Activated CD8-positive, alpha-beta memory T cell treated with anti-CD3 and anti-CD28 coated beads, Interleukin-2, amount 10 ng/mL, durations not matched to agents 7 days and 5 days (primary cell): ENCODE measurements at regions not wholly inside any gene's neighbourhood (a gene's known extent, or its start where the extent isn't known, plus 50 kb on each side); places are given as distances from the start of the nearest gene placed in this dataset.

Source experiments
- ATAC-seq: fragments of 150-1000 bp; cut with Tn5 transposase; one replicate; pipeline ENCODE4 v1.10.0; 2021; ENCODE audit warnings: moderate library complexity
- CTCF ChIA-PET: fragments of 350-600 bp; sonication (Branson Sonifier 250); formaldehyde crosslinking; loops from one replicate; lab custom pipeline; 2021; ENCODE audit warnings: antibody characterized with exemption; lab: Charles Lee
- DNase-seq: peaks from one replicate; pipeline ENCODE4 v3.0.0-alpha.2; 2020
- H3K27ac Mint-ChIP-seq: one replicate; pipeline ENCODE4 v1.8.0; 2021; ENCODE audit warnings: mild to moderate bottlenecking, mixed read lengths
- H3K27me3 Mint-ChIP-seq: one replicate; pipeline ENCODE4 v1.8.0; 2021; ENCODE audit warnings: mixed read lengths
- H3K36me3 Mint-ChIP-seq: one replicate; pipeline ENCODE4 v1.8.0; 2021; ENCODE audit warnings: mild to moderate bottlenecking, mixed read lengths
- H3K4me1 Mint-ChIP-seq: one replicate; pipeline ENCODE4 v1.8.0; 2021; ENCODE audit warnings: mixed read lengths
- H3K4me3 Mint-ChIP-seq: one replicate; pipeline ENCODE4 v1.8.0; 2021; ENCODE audit warnings: mild to moderate bottlenecking, moderate library complexity, mixed read lengths
- H3K9me3 Mint-ChIP-seq: one replicate; pipeline ENCODE4 v1.8.0; 2022; ENCODE audit warnings: low read depth, mixed read lengths

DNA sequence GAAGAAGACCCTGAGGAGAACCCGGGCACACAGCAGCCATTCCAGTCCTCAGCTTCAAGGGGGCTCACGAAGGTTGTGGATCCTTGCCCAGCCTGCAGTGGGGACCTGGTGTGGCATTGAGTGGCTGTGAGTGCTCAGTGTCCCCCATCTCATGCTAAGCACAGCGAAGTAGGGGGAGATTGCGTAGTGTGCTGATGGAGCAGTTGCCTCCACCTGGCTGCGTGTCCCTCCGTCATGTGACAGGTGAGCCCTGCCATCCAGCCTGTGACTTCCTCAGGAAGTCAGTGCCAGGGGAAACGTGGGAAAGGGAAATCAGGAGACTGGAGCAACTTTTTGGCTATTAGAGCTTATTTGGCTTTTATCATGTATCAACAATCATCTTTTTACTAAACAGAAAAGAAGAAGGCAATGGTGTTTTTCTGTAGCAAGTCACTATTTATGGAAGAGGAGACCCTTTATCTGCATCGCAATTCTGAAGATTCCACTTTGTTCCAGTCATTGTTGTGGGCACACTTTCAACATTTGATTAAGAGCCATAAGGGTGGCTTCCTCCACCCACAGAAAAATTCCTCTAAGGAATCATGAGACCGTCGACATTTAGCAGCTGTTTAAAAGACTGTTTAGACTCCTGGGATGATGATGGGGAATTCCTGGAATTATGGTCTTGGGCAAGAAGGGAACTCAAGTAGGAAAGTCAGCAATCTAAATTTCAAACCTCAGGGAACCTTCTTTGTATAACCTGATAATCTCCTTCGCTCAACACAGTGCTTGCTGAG is 126.8 kb upstream of the SPATA13 start:
- Mint-ChIP-seq H3K27me3 (peaks cover 37% of the 10 kb centered on the region), H3K36me3 (peaks cover 2% of the 10 kb centered on the region), H3K27ac (no peak overlapping the region), H3K9me3 (no peaks in the 10 kb centered on the region), H3K4me3 (no peak overlapping the region), H3K4me1 (peaks cover 7% of the 10 kb centered on the region)
- DNase-seq (no peak), ATAC-seq (no peak)
- CTCF ChIA-PET: interaction anchor here (1.3 kb wide), 1 partner anchor 19 kb away, joined by 8 read pairs; no protein-coding TSS in a partner anchor

GRCh38 chr13:24035411-24035810 is 125.1 kb upstream of the SPATA13 start:
- no peak for ATAC-seq
- Mint-ChIP-seq H3K4me3 (no peak overlapping the region), H3K27ac (no peak overlapping the region), H3K9me3 (no peaks in the 10 kb centered on the region), H3K4me1 (peaks cover 24% of the 10 kb centered on the region), H3K27me3 (peaks cover 30% of the 10 kb centered on the region), H3K36me3 (peaks cover 2% of the 10 kb centered on the region)
- CTCF ChIA-PET: interaction anchor here (0.6 to 2.4 kb wide), 6 partner anchors 13 to 210 kb away, joined by 3 to 8 read pairs (median 5); no protein-coding TSS in a partner anchor
- no peak for DNase-seq

GRCh38 chr13:24036115-24036514 is 124.4 kb upstream of the SPATA13 start:
- ATAC-seq: no peak
- CTCF ChIA-PET: interaction anchor here (1.1 to 2.4 kb wide), 4 partner anchors 16 to 192 kb away, joined by 3 to 7 read pairs (median 5); no protein-coding TSS in a partner anchor
- H3K4me1 Mint-ChIP-seq: peaks cover 30% of the 10 kb centered on the region
- no peaks in the 10 kb centered on the region for H3K9me3 Mint-ChIP-seq
- H3K4me3 Mint-ChIP-seq: no peak overlapping the region
- H3K36me3 Mint-ChIP-seq: peaks cover 2% of the 10 kb centered on the region
- H3K27me3 Mint-ChIP-seq: peaks cover 24% of the 10 kb centered on the region
- DNase-seq: no peak
- no peak overlapping the region for H3K27ac Mint-ChIP-seq

DNA sequence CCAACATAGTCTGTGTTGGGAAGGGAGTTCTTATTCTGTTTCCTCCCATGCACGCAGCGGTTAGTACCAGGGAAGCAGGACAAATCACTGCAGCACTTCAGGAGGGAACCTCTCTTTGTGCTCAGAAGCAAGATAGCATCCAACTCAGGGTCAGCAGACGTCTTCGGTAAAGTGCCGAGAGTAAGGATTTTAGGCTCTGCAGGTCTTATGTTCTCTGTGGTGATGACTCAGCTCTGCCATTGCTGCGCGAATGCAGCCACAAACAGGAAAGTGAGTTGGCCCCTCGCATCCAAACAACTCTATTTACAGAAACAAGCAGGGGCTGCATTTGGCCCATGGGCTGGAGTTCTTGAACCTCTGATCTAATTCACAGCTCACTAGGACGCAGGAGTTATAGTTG is 122.1 kb upstream of the SPATA13 start:
- CTCF ChIA-PET: interaction anchor here (0.9 to 3.3 kb wide), 5 partner anchors 10 to 190 kb away, joined by 3 to 12 read pairs (median 4); no protein-coding TSS in a partner anchor
- peak; percentile 84 for DNase-seq
- H3K4me3 Mint-ChIP-seq: peak overlapping the region; percentile 37
- H3K36me3 Mint-ChIP-seq: no peaks in the 10 kb centered on the region
- no peaks in the 10 kb centered on the region for H3K9me3 Mint-ChIP-seq
- H3K27ac Mint-ChIP-seq: peak overlapping the region; percentile 77
- H3K4me1 Mint-ChIP-seq: peaks cover 35% of the 10 kb centered on the region
- H3K27me3 Mint-ChIP-seq: peaks cover 9% of the 10 kb centered on the region
- ATAC-seq: peak; percentile 88

DNA sequence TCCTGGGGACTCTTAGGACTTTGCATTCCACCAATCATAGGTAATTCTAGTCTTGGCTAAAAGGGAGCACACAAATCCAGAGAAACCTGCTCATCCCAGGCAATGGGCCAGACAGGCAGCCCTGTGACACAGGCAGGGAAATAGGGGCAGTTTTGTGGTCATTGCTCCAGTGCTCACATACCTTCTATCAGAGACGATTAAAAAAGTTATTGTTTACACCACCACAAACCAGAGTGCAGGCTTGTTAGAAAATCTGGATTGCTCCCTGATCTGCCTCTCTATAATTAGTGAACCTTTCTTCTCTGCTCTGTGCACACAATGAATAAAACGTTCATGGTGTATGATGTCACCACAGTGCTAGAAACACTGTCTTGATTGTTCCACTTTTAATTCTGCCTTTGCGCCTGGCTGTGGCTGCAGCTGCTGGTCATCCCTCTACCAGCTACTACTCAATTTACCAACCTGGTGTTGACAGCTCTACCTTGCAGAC is 121.6 kb upstream of the SPATA13 start:
- Mint-ChIP-seq H3K27ac (peak overlapping the region; percentile 77), H3K9me3 (no peaks in the 10 kb centered on the region), H3K36me3 (no peaks in the 10 kb centered on the region), H3K4me3 (peak overlapping the region; percentile 37), H3K4me1 (peaks cover 40% of the 10 kb centered on the region), H3K27me3 (peaks cover 4% of the 10 kb centered on the region)
- DNase-seq: no peak
- CTCF ChIA-PET: interaction anchor here (0.7 to 3.3 kb wide), 11 partner anchors 11 to 190 kb away, joined by 3 to 12 read pairs (median 4); no protein-coding TSS in a partner anchor
- peak; percentile 40 for ATAC-seq

- Mint-ChIP-seq H3K27ac (peak overlapping the region; percentile 85), H3K36me3 (no peaks in the 10 kb centered on the region), H3K9me3 (no peaks in the 10 kb centered on the region), H3K4me1 (peaks cover 43% of the 10 kb centered on the region), H3K4me3 (peak overlapping the region; percentile 17), H3K27me3 (no peaks in the 10 kb centered on the region)
- no peak for DNase-seq
- CTCF ChIA-PET: interaction anchor here (0.7 to 3.3 kb wide), 8 partner anchors 13 to 189 kb away, joined by 3 to 12 read pairs (median 4); no protein-coding TSS in a partner anchor
- ATAC-seq: peak; percentile 56
Measured at GRCh38 chr13:24039621-24040475, 120.7 kb upstream of the SPATA13 start.

GRCh38 chr13:24040835-24041234 is 119.7 kb upstream of the SPATA13 start:
- ATAC-seq (no peak), DNase-seq (no peak)
- Mint-ChIP-seq H3K27ac (no peak overlapping the region), H3K36me3 (peaks cover 3% of the 10 kb centered on the region), H3K27me3 (no peaks in the 10 kb centered on the region), H3K4me1 (peaks cover 52% of the 10 kb centered on the region), H3K4me3 (no peak overlapping the region), H3K9me3 (no peaks in the 10 kb centered on the region)
- CTCF ChIA-PET: interaction anchor here (1.1 to 2.1 kb wide), 6 partner anchors 12 to 188 kb away, joined by 3 to 12 read pairs (median 5); no protein-coding TSS in a partner anchor

- H3K27me3 Mint-ChIP-seq: no peaks in the 10 kb centered on the region
- no peak overlapping the region for H3K27ac Mint-ChIP-seq
- H3K4me3 Mint-ChIP-seq: no peak overlapping the region
Measured at GRCh38 chr13:24041651-24042225, 118.8 kb upstream of the SPATA13 start.

GRCh38 chr13:24042710-24043440 is 117.6 kb upstream of the SPATA13 start:
- Mint-ChIP-seq H3K36me3 (peaks cover 6% of the 10 kb centered on the region), H3K4me1 (peaks cover 50% of the 10 kb centered on the region), H3K27ac (no peak overlapping the region), H3K27me3 (no peaks in the 10 kb centered on the region), H3K9me3 (peaks cover 2% of the 10 kb centered on the region), H3K4me3 (no peak overlapping the region)
- CTCF ChIA-PET: interaction anchor here (1.0 to 1.6 kb wide), 4 partner anchors 11 to 20 kb away, joined by 3 to 5 read pairs (median 3); no protein-coding TSS in a partner anchor
- ATAC-seq: no peak
- no peak for DNase-seq

More at GRCh38 chr13:24041651-24042225, 118.8 kb upstream of the SPATA13 start:
- CTCF ChIA-PET: interaction anchor here (1.0 to 2.1 kb wide), 7 partner anchors 11 to 178 kb away, joined by 3 to 12 read pairs (median 5); no protein-coding TSS in a partner anchor
- H3K4me1 Mint-ChIP-seq: peaks cover 52% of the 10 kb centered on the region
- DNase-seq: no peak
- peaks cover 3% of the 10 kb centered on the region for H3K36me3 Mint-ChIP-seq
- no peak for ATAC-seq
- no peaks in the 10 kb centered on the region for H3K9me3 Mint-ChIP-seq

DNA sequence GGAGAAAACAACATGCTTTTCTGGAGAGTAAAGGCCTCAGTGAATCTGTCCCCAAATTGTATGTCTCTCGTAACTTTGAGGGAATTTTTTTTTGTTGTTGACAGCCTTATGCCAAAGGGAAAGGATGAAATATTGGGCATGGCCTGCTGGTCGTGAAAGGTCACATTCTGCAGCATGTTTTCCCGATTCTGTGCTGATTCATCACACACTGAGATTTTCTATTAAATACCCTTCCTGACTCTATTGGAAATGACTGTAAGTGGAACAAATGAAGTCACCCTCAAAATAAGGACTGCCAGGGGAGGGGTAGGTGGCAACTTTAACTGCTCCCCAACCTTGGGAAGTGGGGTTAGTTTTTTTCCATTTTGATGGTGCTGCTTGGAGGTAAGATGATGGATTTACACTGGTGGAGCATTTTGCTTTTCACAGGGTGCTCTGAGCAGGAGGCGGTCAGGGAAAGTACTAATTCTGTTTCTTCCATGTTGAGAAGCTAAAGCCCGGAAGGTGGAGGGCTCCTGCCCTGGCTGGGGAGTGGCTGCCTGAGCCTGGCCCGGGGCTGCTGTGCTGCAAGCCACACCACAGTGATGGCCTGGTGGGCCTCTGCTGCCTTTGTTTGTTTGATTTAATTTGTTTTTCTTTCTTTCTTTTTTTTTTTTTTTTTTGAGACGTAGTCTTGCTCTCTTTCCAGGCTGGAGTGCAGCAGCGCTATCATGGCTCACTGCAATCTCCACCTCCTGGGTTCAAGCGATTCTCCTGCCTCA is 116.8 kb upstream of the SPATA13 start:
- Mint-ChIP-seq H3K27me3 (no peaks in the 10 kb centered on the region), H3K36me3 (peaks cover 6% of the 10 kb centered on the region), H3K9me3 (peaks cover 2% of the 10 kb centered on the region), H3K4me1 (peaks cover 44% of the 10 kb centered on the region), H3K27ac (no peak overlapping the region), H3K4me3 (no peak overlapping the region)
- DNase-seq: no peak
- ATAC-seq: no peak
- CTCF ChIA-PET: interaction anchor here (0.7 to 1.6 kb wide), 4 partner anchors 12 to 267 kb away, joined by 3 to 5 read pairs (median 3); no protein-coding TSS in a partner anchor

GRCh38 chr13:24045597-24045996 is 114.9 kb upstream of the SPATA13 start:
- no peak for DNase-seq
- Mint-ChIP-seq H3K36me3 (peaks cover 6% of the 10 kb centered on the region), H3K4me3 (no peak overlapping the region), H3K27ac (no peak overlapping the region), H3K9me3 (peaks cover 2% of the 10 kb centered on the region), H3K27me3 (no peaks in the 10 kb centered on the region), H3K4me1 (peaks cover 36% of the 10 kb centered on the region)
- CTCF ChIA-PET: no interaction called here
- no peak for ATAC-seq
